K562 (cell line): ENCODE measurements at regions not wholly inside any gene's neighbourhood (a gene's known extent, or its start where the extent isn't known, plus 50 kb on each side); places are given as distances from the start of the nearest gene placed in this dataset.

Source experiments
- ATAC-seq: fragments of 200-7000 bp; cut with Tn5 transposase; 3 replicates; pipeline ENCODE4 v1.9.1; 2020; ENCODE audit warnings: moderate library complexity
- BruUV-seq: library from RNA; stranded (reverse); fragments of 400-500 nt; replicated peaks from 2 replicates; lab custom pipeline; 2021; lab: Mats Ljungman, UMichigan
- CTCF ChIA-PET: fragments of 300-600 bp; formaldehyde crosslinking; extraction: SDS; loops from one replicate; lab custom pipeline; 2021; ENCODE audit warnings: low intra/inter-chr PET ratio; lab: Yijun Ruan, JAX
- POLR2A ChIA-PET: fragments of 300-600, 350-650 bp; sonication (Branson Sonifier 250); formaldehyde crosslinking; extraction: SDS; loops from one replicate; lab custom pipeline; 2021; ENCODE audit warnings: antibody characterized with exemption, inconsistent platforms; lab: Yijun Ruan, JAX
- DNase-seq, 4 experiments: peaks; one replicate each; pipeline versions ENCODE4 v3.0.0 to v3.0.0-alpha.2; 2011 to 2018; ENCODE audit warnings: low spot score in 3 of 4, mixed read lengths in 3 of 4; ENCODE audit errors: extremely low read depth in 1 of 4
- FAIRE-seq: peaks from 2 replicates; lab custom pipeline; 2011; peaks lifted over from hg19 to GRCh38; lab: Jason Lieb, UNC
- H2AFZ ChIP-seq: 2 replicates; pipeline ENCODE4 v1.6.0; 2011; ENCODE audit warnings: low read depth, low read length, control low read depth, inconsistent platforms
- H3K27ac ChIP-seq: fragments of 200-600 bp; 3 replicates; pipeline ENCODE4 v1.8.0; 2011; ENCODE audit warnings: low read depth, mild to moderate bottlenecking, control low read depth, inconsistent platforms, low read length, moderate library complexity, mixed read lengths; ENCODE audit errors: extremely low read depth
- H3K27me3 ChIP-seq, 2 experiments: fragments of 300-600 bp in 1 of 2; 2 replicates in 1 of 2; 3 replicates in 1 of 2; pipeline versions ENCODE4 v1.6.0 to v1.8.0; 2011; ENCODE audit warnings: inconsistent platforms in 2 of 2, low read length in 2 of 2, mild to moderate bottlenecking in 1 of 2, mixed read lengths in 1 of 2, moderate library complexity in 1 of 2; ENCODE audit not compliant: control insufficient read depth in 2 of 2, insufficient read depth in 2 of 2
- H3K36me3 ChIP-seq: fragments of 300-600 bp; 3 replicates; pipeline ENCODE4 v1.8.0; 2011; ENCODE audit warnings: mild to moderate bottlenecking, low read length, inconsistent platforms; ENCODE audit not compliant: control insufficient read depth, insufficient read depth
- H3K4me1 ChIP-seq, 2 experiments: fragments of 200-600 bp in 1 of 2; replicated peaks in 1 of 2; 2 replicates in 1 of 2; 3 replicates in 1 of 2; pipeline versions ENCODE4 v1.5.1 to v1.8.0; 2011; ENCODE audit warnings: inconsistent platforms in 2 of 2, low read length in 2 of 2, mild to moderate bottlenecking in 1 of 2, mixed read lengths in 1 of 2, moderate library complexity in 1 of 2; ENCODE audit not compliant: control insufficient read depth in 2 of 2, insufficient read depth in 2 of 2
- H3K4me2 ChIP-seq: 2 replicates; pipeline ENCODE4 v1.6.1; 2011; ENCODE audit warnings: low read length, control low read depth, inconsistent platforms, mixed read lengths; ENCODE audit not compliant: insufficient read depth
- H3K4me3 ChIP-seq: fragments of 200-600 bp; sonication (generic), shearing (Covaris generic); 2 replicates; pipeline ENCODE4 v1.5.1; 2016; ENCODE audit warnings: control low read depth, inconsistent platforms
- H3K79me2 ChIP-seq: fragments of 200-600 bp; 3 replicates; pipeline ENCODE4 v1.8.0; 2011; ENCODE audit warnings: low read length, inconsistent platforms; ENCODE audit not compliant: control insufficient read depth, insufficient read depth
- H3K9ac ChIP-seq, 2 experiments: 2 replicates each; pipeline versions ENCODE4 v1.6.0 to v1.6.1; 2011; ENCODE audit warnings: low read depth in 2 of 2, low read length in 2 of 2, control low read depth in 1 of 2, inconsistent platforms in 1 of 2, mild to moderate bottlenecking in 1 of 2, mixed read lengths in 1 of 2; ENCODE audit not compliant: insufficient read depth in 1 of 2
- H3K9me1 ChIP-seq: one replicate; pipeline ENCODE4 v1.6.0; 2011; ENCODE audit warnings: inconsistent platforms, mild to moderate bottlenecking, low read length, moderate library complexity; ENCODE audit not compliant: control insufficient read depth, insufficient read depth
- H3K9me3 ChIP-seq: replicated peaks from 2 replicates; pipeline ENCODE4 v1.5.1; 2011; ENCODE audit warnings: low read depth, low read length, inconsistent platforms; ENCODE audit not compliant: control insufficient read depth, insufficient read depth
- H4K20me1 ChIP-seq: replicated peaks from 2 replicates; pipeline ENCODE4 v1.6.1; 2011; ENCODE audit warnings: low read length, inconsistent platforms, mixed read lengths; ENCODE audit not compliant: control insufficient read depth, insufficient read depth
- SMARCA4 ChIP-seq: fragments of 450-650 bp; IDR thresholded peaks from 2 replicates; pipeline ENCODE4 v1.6.1; 2016
- WGBS: fragments of 100-300 bp; shearing (Covaris generic); methylation state at CpG from one replicate; pipeline ENCODE4 v1.1.6; 2016; ENCODE audit warnings: low coverage, mixed read lengths; ENCODE audit not compliant: insufficient coverage; ENCODE audit errors: missing lambda C conversion rate; 5-methylcytosine and 5-hydroxymethylcytosine counted together
- in situ Hi-C: fragments of 300-500 bp; cut with MboI; formaldehyde crosslinking; loops from 4 replicates; pipeline ENCODE4 v1.15.0; 2018; ENCODE audit warnings: inconsistent platforms, mixed read lengths
- intact Hi-C: fragments of 100-400 bp; cut with micrococcal nuclease; formaldehyde crosslinking; loops from 2 replicates; pipeline ENCODE4 v1.14.2; 2022
- TF ChIP-seq, protein P1 (sequence below): fragments of 200-400 bp; formaldehyde crosslinking; IDR thresholded peaks from 2 replicates; pipeline ENCODE4 v1.6.1; 2017; ENCODE audit warnings: mild to moderate bottlenecking, low read depth, low read length, moderate library complexity
- TF ChIP-seq, protein P2 (sequence below): fragments of 250-450 bp; sonication (Bioruptor Pico); IDR thresholded peaks from 2 replicates; pipeline ENCODE4 v1.9.0; 2021; ENCODE audit warnings: mild to moderate bottlenecking, inconsistent platforms

DNA sequence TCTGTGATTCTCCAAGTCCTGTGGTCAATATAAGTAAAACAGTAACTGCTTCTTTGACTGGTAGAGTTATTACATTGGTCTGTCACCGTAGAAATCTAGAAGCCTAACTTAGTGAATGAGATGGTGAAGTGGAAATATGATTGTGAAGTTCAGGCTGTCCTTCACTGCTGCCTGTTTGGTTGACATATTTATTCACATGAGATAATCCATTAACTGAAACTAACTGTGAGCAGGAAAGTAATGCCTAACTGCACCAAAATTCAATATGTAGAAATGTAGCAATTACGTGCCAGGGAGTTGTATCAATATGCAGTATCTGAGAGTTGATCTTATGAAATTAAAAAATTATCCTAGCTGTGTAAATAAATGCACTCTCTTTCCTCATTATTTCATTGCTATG lies 147.7 kb upstream of the APCDD1 start:
- no peak for FAIRE-seq
- CTCF ChIA-PET, result no interaction called here
- in situ Hi-C loops, result no loop called here

More for the DNA sequence above, 147.7 kb upstream of the APCDD1 start:
- no TSS peak for BruUV-seq
- no peaks in the 10 kb centered on the region for H3K27me3 ChIP-seq
- ATAC-seq (no peak), DNase-seq (no peak)
- no peak overlapping the region for H3K27ac ChIP-seq
- H3K4me2 ChIP-seq, result no peak overlapping the region
- intact Hi-C loops, result no loop called here
- H3K9me1 ChIP-seq, result no peaks in the 10 kb centered on the region
- H3K4me1 ChIP-seq, result no peaks in the 10 kb centered on the region
- H3K79me2 ChIP-seq, result no peaks in the 10 kb centered on the region
- POLR2A ChIA-PET, result no interaction called here
- TF ChIP-seq, protein P1, sequence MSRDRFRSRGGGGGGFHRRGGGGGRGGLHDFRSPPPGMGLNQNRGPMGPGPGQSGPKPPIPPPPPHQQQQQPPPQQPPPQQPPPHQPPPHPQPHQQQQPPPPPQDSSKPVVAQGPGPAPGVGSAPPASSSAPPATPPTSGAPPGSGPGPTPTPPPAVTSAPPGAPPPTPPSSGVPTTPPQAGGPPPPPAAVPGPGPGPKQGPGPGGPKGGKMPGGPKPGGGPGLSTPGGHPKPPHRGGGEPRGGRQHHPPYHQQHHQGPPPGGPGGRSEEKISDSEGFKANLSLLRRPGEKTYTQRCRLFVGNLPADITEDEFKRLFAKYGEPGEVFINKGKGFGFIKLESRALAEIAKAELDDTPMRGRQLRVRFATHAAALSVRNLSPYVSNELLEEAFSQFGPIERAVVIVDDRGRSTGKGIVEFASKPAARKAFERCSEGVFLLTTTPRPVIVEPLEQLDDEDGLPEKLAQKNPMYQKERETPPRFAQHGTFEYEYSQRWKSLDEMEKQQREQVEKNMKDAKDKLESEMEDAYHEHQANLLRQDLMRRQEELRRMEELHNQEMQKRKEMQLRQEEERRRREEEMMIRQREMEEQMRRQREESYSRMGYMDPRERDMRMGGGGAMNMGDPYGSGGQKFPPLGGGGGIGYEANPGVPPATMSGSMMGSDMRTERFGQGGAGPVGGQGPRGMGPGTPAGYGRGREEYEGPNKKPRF, result no peak
- TF ChIP-seq, protein P2, sequence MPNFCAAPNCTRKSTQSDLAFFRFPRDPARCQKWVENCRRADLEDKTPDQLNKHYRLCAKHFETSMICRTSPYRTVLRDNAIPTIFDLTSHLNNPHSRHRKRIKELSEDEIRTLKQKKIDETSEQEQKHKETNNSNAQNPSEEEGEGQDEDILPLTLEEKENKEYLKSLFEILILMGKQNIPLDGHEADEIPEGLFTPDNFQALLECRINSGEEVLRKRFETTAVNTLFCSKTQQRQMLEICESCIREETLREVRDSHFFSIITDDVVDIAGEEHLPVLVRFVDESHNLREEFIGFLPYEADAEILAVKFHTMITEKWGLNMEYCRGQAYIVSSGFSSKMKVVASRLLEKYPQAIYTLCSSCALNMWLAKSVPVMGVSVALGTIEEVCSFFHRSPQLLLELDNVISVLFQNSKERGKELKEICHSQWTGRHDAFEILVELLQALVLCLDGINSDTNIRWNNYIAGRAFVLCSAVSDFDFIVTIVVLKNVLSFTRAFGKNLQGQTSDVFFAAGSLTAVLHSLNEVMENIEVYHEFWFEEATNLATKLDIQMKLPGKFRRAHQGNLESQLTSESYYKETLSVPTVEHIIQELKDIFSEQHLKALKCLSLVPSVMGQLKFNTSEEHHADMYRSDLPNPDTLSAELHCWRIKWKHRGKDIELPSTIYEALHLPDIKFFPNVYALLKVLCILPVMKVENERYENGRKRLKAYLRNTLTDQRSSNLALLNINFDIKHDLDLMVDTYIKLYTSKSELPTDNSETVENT, result no peak
- no peak for TF ChIP-seq SMARCA4
- H3K36me3 ChIP-seq, result no peaks in the 10 kb centered on the region
- WGBS, result 2% methylated on average over 2 of the region's 2 CpGs
- no peak overlapping the region for H3K9ac ChIP-seq
- H4K20me1 ChIP-seq, result no peaks in the 10 kb centered on the region
- no peak overlapping the region for H2AFZ ChIP-seq
- H3K9me3 ChIP-seq, result no peaks in the 10 kb centered on the region
- H3K4me3 ChIP-seq, result no peak overlapping the region
